GM19240 (cell line): ENCODE measurements at regions not wholly inside any gene's neighbourhood (a gene's known extent, or its start where the extent isn't known, plus 50 kb on each side); places are given as distances from the start of the nearest gene placed in this dataset.
"Not testable (repeated sequence)": the region's sequence is repeated elsewhere in the genome, so short reads cannot be mapped to it uniquely, and the experiment has no call there.

Experiments
- DNase-seq: peaks from one replicate; pipeline ENCODE4 v3.0.0; 2011; ENCODE audit warnings: low spot score; ENCODE audit not compliant: insufficient read length

DNA sequence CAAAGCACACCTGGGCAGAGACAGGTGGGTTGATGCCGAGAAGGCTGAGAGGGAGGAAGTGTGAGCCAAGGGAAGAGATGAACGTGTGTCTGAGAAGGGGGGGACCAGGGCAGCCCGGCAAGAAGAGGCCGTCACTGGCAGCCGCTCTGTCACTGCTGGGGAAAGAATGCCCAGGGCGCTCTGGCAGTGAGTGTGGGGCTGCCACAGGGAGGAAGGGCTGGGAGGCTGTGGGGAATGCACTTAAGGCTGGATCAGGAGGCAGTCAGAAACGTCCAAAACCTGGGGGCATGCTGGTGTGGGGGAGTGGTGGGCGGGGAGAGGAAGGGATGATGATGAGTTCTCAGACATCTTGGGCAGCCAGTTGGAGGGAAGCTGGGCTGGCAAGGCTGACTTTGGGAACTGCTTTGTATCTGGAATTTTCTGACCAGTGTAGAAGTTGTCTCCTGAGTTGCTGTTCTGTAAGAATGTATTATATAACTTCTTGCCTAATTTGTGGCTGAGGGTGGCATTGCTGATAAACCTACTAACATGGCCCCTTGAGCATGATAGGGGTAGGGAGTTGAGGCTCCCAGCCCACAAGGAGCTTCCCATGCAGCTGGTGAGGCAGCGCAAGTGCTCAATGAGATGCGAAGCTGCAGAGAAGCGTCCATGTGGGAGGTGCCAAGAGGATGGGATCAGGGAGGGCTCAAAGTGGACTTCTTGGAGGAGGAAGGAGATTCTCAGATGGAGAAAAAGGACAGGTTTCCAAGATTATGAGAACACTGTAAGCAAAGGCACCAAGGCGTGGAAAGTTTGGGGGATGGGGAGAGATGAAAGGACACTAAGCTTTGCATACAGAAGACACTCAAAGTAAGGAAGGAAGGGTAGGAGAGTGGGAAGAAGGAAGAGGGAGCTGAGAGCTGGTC, 185.1 kb upstream of the HAAO start:
- no peak for DNase-seq

DNA sequence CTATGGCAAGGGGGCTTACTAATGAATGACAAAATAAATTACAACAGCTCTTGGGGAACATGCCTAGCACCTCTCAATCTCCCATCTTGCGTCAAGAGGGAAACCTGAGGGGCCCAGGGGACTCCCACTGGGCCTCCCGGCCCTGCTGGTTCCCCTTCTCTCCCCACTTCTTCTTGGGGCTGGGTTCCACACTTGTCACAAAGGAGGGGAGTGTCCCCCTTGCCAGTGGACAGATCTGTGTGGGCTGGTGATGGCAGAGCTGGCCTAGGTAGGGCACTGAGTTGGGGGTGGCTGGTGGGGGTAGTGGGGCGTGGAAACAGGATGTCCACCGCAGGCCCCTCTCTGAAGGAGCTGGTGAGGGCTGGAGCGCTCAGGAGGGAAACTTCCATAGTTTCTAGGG, 184.0 kb upstream of the HAAO start:
- no peak for DNase-seq

DNA sequence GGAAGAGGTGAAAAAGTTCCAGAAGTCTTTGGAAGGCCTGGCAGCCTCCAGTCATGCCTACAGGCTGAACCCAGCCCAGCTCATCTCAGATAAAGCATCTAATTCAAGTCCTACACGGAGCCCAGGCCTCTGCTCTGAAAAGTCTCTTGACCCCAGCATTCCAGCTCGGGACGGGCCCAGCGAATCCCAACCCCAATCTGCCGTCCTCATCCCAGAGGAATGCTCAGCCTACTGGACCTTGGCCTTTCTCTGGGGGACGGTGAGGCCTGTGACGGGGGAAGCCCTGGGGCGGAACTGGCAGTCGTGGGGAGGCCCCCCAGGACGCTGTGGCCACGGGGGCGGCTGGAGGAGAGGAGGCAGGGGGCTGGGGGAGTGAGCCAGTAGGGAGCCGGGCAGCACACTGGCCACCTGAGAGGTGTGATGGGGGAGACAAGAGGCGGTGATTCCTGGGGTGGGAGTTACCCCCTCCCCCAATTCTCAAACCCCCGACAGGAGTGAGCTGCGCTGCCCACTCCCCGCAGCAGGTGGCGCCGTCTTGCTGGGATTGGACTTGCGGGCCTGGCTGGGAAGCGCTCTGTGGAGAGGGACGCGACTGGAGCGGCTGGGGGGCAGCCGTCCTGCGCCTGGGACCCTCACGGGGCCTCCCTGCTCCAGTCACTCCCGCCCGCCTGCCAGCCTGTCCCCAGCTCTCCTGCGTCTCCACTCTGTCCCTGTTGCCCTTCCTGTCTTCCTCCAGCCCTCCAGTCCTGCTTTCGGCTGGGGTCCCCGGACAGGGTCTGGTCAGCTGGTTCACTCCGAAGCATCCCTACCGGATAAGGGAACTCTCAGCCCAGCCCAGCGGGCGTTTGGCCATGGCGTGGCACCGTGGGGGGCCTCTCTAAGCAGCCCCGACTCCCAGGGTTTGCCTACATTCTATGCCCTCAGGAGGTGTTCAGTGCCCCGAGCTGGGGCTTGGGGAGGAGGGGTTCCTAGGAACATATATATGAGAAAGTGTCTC, 182.6 kb upstream of the HAAO start:
- no peak for DNase-seq

DNA sequence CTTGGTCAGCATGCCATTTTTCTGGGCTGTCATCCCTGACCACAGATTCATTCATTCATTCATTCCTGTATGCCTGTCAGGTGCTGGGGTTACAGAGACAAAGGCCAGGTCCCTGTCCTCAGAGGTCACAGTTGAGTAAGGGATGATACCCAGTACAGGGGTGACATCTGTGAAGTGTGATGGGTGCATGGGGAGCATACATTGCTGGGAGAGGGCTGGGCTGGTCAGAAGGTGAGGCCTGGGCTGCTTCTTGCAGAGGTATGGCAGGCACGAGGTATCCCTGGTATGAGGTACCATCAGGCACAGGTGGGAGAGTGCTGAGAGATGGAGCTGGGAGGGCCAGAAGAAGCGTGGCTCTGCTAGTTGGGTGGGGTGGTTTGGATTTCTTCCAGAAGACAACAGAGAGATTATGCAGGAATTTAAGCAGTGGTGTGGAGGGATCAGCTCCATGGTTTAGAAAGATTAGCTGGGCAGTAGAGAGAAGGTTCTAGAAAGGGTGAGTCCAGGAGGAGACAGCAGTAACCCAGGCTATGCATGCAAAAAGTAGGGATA, 181.9 kb upstream of the HAAO start:
- DNase-seq: no peak

DNA sequence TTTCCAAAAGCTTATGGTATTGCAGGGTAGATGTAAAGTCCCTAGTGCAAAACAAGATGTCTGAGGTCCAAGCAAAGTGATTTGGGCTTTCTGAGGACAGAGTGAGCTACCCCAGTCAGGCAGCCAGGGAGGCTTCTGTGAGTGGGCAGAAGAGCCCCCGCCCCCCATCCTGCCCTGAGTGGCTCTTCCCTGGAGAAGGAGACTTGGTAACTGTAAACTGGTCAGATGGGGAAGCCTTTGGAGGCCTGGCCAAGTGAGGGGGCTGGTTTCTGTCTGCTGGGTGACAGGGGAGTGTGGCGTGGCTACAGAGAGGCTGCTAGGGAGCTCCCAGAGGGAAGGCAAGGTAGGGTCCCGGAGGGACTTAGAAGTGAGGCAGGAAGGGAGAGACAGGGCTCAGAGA, 181.3 kb upstream of the HAAO start:
- DNase-seq: no peak

DNA sequence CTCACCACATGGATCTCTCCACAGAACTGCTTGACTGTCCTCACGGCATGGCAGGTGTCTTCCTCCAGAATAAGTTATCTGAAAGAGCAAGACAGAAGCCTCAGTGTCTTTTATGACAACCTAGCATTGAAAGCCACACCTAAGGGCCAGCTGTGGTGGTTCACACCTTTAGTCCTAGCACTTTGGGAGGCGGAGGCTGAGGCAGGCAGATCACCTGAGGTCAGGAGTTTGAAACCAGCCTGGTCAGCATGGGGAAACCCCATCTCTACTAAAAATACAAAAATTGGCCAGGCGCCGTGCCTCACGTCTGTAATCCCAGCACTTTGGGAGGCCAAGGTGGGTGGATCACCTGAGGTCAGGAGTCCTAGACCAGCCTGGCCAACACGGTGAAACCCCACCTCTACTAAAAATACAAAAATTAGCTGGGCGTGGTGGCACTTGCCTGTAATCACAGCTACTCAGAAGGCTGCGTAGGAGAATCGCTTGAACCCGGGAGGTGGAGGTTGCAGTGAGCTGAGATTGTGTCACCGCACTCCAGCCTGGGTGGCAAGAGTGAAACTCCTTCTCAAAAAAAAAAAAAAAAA, 180.6 kb upstream of the HAAO start:
- DNase-seq: not testable (repeated sequence)

DNA sequence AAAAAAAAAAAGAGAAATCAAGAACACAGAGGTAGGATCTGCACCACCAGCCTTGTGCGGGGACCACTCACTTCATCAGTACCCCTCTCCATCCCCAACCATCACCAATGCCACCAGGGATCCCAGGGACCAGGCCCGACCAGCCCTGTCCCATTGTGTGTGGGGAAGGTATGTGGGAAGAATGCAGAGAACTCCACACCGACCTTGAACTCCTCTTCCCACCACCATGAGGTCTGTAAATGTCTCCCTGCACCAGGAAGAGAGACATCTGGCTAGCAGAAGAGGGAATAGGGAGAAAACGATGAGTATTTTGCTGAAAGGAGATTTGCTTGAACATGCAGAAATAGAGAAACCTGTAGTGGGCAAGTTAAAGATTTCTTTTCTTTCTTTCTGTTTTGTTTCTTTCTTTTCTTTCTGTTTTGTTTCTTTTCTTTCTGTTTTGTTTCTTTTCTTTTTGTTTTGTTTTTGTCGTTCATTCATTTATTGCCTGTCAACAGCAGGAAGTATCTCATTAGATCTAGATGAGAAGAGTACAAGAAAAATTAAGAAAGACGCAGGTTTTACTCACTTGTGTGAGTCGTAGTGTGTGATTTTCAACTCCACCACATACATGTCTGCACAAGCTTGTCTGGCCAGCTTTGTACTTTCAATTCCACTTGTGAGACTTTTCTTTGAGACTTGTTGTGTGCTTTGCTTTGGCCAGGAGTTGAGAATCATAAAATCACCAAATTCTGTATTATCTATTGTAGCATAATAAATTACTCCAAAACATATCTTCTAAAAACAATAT, 179.8 kb upstream of the HAAO start:
- DNase-seq: no peak

DNA sequence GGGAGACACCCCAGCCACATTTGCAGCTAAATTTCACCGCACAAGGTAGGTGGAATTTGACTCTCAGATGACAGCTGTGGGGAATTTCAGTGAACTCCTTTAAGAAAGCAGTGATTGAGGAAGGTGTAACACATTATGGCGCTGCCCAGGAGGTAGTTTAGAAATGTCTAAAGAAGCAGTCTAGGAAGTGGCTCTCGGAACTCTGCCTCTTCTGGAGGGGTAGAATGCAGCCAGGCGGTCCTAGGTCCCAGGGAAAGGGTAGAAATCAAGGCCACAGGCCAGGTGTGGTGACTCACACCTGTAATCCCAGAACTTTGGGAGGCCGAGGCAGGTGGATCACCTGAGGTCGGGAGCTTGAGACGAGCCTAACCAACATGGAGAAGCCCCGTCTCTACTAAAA, 179.0 kb upstream of the HAAO start:
- DNase-seq: no peak

DNA sequence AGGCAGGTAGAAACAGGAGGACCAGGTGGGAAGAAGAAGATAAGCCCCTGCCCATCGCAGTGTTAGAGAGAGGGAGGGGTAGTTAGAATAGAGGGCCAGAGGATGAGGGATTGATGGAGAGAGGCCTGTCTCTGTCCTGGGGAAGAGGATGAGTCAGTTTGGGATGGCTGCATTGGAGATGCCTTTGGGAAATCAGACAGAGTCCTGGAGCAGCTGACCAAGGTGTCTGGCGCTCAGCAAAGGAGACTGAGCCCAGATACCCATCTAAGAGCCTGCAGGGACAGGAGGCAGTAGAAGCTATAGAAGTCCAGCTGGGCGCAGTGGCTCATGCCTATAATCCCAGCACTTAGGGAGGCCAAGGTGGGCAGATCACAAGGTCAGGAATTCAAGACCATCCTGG, 177.8 kb upstream of the HAAO start:
- DNase-seq: no peak

DNA sequence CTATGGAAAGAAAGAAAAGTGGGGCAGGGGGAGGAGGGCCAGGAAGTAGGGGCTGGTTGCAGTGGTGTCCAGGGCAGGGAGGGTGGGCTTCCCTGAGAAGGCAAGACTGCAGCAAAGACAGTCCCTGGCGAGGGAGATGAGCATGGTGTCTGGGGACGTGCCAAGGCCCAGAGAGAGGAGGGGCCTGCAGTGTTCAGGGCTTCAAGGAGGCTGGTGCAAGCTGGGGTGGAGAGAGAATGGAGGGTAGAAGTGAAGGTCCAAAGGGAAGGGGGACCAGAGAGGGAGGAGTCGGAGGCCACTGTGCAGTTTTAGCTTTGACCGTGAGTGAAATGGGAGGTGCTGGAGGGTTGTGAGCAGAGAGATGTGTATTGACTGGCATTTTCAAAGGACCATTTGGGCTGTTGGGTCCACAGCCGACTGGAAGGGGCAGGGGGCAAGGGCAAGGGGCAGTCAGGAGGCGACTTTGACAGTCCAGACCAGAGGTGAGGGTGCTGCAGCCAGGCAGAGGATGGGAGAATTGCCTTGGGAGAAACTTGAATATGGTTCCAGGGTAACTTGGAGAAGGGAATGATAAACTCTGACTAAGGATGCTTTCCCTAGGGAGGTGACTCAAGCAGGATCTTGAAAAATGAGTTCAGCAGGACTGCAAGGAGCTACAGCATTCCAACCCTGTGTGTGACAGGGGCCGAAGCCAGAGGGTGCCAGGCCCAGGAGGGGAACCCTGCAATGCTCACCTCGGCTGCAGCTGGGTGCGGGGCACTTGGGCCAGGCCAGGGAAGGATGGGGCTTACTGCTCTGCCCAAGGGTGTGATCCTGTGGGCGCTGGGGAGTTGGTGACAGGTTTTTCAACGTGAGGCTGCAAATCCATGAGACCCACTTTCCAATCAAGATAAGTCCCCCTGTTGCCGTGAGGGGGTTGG, 177.1 kb upstream of the HAAO start:
- DNase-seq: no peak

DNA sequence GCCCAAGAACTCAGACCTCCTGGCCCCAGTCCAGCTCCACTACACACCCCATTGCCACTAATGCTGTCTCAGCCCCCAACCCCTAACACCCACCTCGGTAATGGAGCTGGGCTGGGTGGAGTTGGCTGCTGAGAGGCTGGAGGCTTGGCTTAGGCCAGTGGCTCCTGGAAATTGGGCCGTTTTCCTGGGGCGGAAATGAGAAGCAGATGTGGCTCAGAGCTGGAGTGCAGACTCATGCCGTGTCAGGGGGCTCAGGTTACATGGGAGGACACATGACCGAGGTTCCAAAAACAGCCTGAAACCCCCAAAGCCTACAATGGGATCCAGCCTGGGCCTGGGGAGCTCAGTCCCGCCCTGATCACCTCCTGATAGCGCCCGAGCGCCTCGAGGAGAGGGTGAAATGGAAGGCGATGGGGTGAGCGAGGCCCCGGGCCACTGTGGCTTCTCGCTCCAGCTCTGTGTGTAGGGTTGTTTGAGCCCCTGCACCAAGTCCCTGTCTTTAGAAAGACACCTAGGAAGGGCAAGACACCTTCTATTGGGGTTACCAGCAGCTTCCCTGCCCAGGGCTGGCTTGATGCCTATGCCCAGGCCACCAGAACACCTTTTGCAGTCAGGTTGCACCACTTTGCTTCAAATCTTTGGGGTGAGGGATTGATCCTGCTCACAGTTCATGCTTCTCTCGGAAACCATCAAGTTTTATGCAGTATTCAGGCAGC, 175.7 kb upstream of the HAAO start:
- no peak for DNase-seq

DNA sequence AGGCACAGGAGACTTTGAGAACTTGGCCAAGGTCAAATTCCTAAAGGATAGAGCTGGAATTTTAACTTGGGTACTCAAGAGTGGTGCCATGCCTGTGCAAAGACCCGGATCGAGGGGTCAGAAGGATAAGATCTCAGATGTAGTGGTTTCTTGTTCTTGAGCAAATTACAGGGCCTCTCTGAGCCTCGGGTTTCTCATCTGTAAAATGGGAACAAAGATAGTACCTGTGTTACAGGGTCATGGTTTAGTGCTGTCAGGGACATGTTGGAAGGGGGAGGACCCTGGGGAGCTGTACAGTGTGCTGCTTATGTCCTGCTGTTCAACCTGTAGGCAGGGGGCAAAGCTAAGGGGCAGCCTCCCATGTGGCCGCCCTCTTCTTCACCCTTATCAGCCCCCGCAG, 173.5 kb upstream of the HAAO start:
- no peak for DNase-seq

DNA sequence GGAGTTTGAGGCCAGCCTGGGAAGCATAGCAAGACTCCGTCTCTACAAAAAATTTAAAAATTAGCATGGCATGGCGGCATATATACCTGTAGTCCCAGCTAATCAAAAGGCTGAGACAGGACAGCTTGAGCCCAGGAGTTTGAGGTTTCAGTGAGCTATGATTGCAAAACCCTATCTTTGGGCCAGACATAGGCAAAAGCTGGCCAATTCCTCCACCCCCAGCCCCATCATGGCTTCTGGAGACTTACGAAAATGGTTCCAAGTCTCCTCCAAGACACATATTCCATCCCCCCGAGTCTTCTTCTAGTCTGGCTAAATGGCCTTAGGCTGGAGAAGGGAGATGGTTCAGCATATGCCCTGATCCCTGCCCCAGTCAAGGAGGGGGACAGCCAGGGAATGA, 172.8 kb upstream of the HAAO start:
- DNase-seq: no peak

DNA sequence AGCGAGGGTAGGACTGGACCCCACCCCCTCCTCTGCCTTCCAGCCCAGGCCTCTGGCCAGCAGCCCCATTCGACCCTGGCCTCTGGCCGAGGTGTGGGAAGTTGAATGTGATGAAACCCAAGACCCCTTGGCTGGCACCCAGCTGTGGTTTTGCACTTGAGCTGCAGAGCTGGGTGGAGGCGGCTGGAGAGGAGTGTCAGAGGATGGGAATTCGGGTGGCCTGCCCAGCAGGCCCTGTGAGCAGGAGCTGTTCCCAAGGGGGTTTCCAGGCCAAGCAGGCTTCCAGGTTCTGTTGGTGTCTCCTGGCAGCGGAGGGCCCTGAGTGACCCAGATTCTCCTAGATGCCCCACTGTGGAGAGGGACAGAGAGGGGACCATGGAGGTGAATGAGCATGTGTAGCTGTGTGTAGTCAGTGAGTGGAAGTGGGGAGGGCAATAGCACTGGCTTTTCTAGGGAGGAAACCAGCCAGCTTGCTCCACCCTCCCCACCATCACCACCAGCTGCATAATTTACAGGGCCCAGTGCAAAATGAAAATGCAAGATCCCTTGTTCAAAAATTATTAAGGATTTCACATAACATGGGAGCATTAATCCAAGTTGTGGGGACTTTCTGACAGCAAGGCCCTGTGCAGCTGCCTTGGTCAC, 172.2 kb upstream of the HAAO start:
- DNase-seq: no peak

DNA sequence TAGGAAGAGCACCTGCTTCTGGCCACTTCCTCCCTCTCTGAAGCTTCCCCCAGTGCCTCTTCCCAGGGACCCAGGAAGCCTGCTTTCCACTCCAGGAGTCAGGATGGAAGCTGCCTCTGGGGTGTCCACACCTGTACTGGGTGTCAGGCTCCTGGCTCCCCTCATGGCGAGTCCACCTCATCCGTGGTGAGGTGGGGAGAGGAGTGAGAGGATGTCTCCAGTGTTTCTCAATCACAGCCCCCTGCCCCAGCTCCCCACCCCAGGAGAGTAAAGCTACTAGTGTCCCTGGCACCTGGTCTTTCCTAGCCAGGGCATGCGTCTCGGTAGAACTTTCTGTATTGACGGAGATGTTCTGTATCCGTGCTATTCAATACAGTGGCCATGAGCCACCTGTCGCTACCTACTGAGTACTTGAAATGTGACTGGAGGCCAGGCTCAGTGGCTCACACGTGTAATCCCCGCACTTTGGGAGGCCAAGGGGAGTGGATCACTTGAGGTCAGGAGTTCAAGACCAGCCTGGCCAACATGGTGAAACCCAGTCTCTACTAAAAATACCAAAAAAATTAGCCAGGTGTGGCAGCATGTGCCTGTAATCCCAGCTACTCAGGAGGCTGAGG, 171.2 kb upstream of the HAAO start:
- DNase-seq: no peak

DNA sequence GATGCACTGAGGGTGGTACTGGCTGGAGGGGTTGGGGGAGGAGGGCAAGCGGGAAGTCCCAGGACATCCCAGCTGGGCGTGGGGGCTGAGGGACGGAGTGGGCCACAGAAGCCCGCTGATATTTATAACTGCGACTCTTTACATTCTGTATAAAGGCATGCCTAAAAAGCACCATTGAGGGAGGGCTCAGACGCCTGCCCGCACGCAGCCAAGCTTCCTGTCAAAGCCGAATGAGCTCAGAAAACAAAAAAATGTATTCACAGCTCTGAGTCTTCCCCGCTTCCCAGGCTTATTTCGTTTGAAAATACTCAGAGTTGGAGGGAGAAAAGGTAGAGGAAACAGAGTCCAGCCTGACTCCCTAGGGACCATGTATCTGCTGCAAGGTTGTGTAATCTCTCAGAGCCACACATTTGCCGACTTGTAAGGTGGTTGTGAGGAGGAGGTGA, 170.1 kb upstream of the HAAO start:
- no peak for DNase-seq

DNA sequence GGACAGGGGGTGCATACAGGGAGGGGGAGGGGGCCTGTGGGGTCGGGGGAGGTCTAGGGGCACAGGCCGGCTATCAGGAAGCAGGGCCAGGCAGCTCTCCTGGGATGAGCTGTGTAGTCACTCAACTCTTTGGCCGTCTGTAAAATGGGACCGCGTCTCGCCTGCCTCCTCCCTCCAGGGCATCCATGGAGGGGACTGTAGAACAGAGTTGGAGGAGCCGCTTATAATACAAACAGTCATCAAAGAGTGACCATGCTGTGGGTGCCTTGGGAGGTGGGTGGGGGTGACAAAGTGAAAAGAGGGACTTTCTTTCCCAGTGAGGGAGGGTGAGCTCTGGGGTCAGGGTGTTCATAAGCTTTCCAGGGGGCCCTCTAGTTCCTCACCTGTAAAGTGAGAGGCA, 169.6 kb upstream of the HAAO start:
- no peak for DNase-seq

DNA sequence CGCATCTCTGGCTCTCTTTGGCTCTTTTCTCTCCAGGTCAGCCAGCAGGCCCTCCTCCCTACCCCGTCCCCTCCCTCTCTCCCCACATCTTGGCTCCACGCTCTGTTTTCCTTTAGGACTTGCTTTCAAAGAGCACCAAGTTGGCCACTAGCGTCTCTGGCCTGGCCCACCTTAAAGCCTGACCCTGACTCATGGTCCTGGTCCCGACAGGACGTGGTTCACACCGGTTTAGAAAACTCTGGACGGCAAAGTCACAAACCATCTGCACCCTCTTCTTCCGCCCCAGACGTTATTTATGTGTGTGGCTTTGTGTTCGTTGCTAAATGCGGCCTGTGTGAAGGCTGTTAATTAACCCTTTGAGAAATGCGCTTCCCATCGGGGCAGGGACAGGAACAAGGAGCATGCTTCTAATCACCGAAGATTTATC, 169.0 kb upstream of the HAAO start:
- DNase-seq: no peak
